Karpas-422 (cell line): ENCODE measurements at regions not wholly inside any gene's neighbourhood (a gene's known extent, or its start where the extent isn't known, plus 50 kb on each side); places are given as distances from the start of the nearest gene placed in this dataset.

Source experiments
- DNase-seq: peaks from one replicate; pipeline ENCODE4 v3.0.0-alpha.2; 2015
- H2AFZ ChIP-seq: fragments of 200-600 bp; sonication (generic); 2 replicates; pipeline ENCODE4 v1.6.1; 2014; ENCODE audit warnings: antibody characterized with exemption, low read length, mixed read lengths
- H3K27ac ChIP-seq: fragments of 200-600 bp; sonication (generic); 2 replicates; pipeline ENCODE4 v1.5.1; 2014; ENCODE audit warnings: mild to moderate bottlenecking, low read length, moderate library complexity
- H3K27me3 ChIP-seq: fragments of 200-600 bp; sonication (generic); 2 replicates; pipeline ENCODE4 v1.6.1; 2014; ENCODE audit warnings: low read length, mixed read lengths
- H3K36me3 ChIP-seq: fragments of 200-600 bp; sonication (generic); 2 replicates; pipeline ENCODE4 v1.6.1; 2014; ENCODE audit warnings: low read length, mixed read lengths; ENCODE audit not compliant: insufficient read depth
- H3K4me1 ChIP-seq: fragments of 200-600 bp; sonication (generic); 2 replicates; pipeline ENCODE4 v1.6.1; 2014; ENCODE audit warnings: mild to moderate bottlenecking, low read length, mixed read lengths
- H3K4me2 ChIP-seq: fragments of 200-600 bp; sonication (generic); 2 replicates; pipeline ENCODE4 v1.6.1; 2014; ENCODE audit warnings: low read length, low read depth, mild to moderate bottlenecking; ENCODE audit not compliant: poor library complexity, severe bottlenecking
- H3K4me3 ChIP-seq: fragments of 200-600 bp; sonication (generic); 2 replicates; pipeline ENCODE4 v1.5.1; 2014; ENCODE audit warnings: mild to moderate bottlenecking, antibody characterized with exemption, low read length, mixed read lengths
- H3K79me2 ChIP-seq: fragments of 200-600 bp; sonication (generic); 2 replicates; pipeline ENCODE4 v1.6.1; 2014; ENCODE audit warnings: mild to moderate bottlenecking, low read length, mixed read lengths
- H3K9ac ChIP-seq: fragments of 200-600 bp; sonication (generic); 2 replicates; pipeline ENCODE4 v1.6.0; 2014; ENCODE audit warnings: low read length
- H3K9me2 ChIP-seq: fragments of 200-600 bp; sonication (generic), shearing (Covaris generic); replicated peaks from 2 replicates; pipeline ENCODE4 v1.6.0; 2014; ENCODE audit warnings: mild to moderate bottlenecking, low read length, moderate library complexity; ENCODE audit not compliant: insufficient read depth
- H3K9me3 ChIP-seq: fragments of 300-700, 200-600 bp; sonication (generic); 2 replicates; pipeline ENCODE4 v1.6.1; 2014; ENCODE audit warnings: low read length, mixed read lengths
- H4K20me1 ChIP-seq: fragments of 200-600 bp; sonication (generic); 2 replicates; pipeline ENCODE4 v1.6.1; 2014; ENCODE audit warnings: mild to moderate bottlenecking, antibody characterized with exemption, low read length, low read depth; ENCODE audit not compliant: insufficient read depth

- H4K20me1 ChIP-seq, result no peaks in the 10 kb centered on the region
- H3K27ac ChIP-seq, result no peak overlapping the region
- H2AFZ ChIP-seq, result no peak overlapping the region
- H3K9me3 ChIP-seq, result no peaks in the 10 kb centered on the region
- H3K79me2 ChIP-seq, result no peaks in the 10 kb centered on the region
- H3K4me2 ChIP-seq, result no peak overlapping the region
- no peak overlapping the region for H3K4me3 ChIP-seq
- DNase-seq, result no peak
- no peaks in the 10 kb centered on the region for H3K4me1 ChIP-seq
- no peak overlapping the region for H3K9ac ChIP-seq
- no peaks in the 10 kb centered on the region for H3K36me3 ChIP-seq
- no peaks in the 10 kb centered on the region for H3K27me3 ChIP-seq
- H3K9me2 ChIP-seq, result no peaks in the 10 kb centered on the region
Measured at GRCh38 chr12:65640489-65640901, 183.8 kb upstream of the HMGA2 start.

GRCh38 chr12:65642061-65642661 is 182.1 kb upstream of the HMGA2 start:
- Histone ChIP-seq H3K9me2 (no peaks in the 10 kb centered on the region), H3K4me2 (no peak overlapping the region), H3K79me2 (no peaks in the 10 kb centered on the region), H3K4me3 (no peak overlapping the region), H3K27me3 (no peaks in the 10 kb centered on the region), H2AFZ (no peak overlapping the region), H3K4me1 (no peaks in the 10 kb centered on the region), H4K20me1 (no peaks in the 10 kb centered on the region), H3K9ac (no peak overlapping the region), H3K27ac (no peak overlapping the region), H3K36me3 (no peaks in the 10 kb centered on the region), H3K9me3 (no peaks in the 10 kb centered on the region)
- no peak for DNase-seq

GRCh38 chr12:65643171-65643570 is 181.1 kb upstream of the HMGA2 start:
- no peaks in the 10 kb centered on the region for H3K9me2 ChIP-seq
- H3K27ac ChIP-seq, result no peak overlapping the region
- no peaks in the 10 kb centered on the region for H3K27me3 ChIP-seq
- no peaks in the 10 kb centered on the region for H4K20me1 ChIP-seq
- no peak overlapping the region for H3K4me2 ChIP-seq
- no peaks in the 10 kb centered on the region for H3K79me2 ChIP-seq
- no peak overlapping the region for H3K4me3 ChIP-seq
- no peaks in the 10 kb centered on the region for H3K36me3 ChIP-seq
- no peak for DNase-seq
- no peak overlapping the region for H2AFZ ChIP-seq
- H3K9me3 ChIP-seq, result no peaks in the 10 kb centered on the region
- H3K4me1 ChIP-seq, result no peaks in the 10 kb centered on the region
- H3K9ac ChIP-seq, result no peak overlapping the region

DNA sequence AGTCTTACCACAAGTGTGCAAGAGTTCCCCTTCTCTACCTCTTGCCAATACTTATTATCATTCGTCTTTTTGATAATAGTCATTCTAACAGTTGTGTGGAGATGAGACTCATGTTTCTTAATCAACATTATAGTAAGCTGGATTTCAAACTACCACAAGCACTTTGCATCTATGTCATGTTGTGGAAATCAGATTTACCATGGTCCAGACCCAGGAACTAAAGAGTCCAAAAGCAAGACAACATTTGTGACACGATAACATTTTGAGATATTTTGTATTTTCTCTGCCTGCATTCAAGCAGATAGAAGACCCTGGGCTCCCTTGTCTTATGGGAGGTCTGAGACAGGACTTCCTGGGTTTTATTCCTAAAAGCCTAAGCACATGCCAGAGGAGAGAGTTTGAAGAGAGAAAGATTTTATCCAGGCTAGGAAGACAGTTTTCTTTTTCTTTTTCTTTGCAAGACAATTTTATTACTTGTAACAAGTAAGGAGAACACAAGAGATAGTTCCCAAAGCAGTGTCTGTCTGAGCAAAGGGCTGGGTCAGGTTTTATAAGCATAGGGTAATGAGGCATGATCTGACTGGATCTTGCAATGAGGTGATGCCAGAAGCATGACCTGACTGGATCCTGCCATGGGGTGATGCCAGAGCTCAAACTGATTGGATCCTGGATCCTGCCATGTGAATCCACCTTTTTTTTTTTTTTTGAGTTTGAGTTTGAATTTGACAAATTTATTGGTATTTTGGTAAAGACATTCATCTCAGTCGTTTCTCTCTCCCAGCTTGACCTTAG is 180.5 kb upstream of the HMGA2 start:
- Histone ChIP-seq H3K9me3 (no peaks in the 10 kb centered on the region), H3K4me3 (no peak overlapping the region), H3K4me1 (no peaks in the 10 kb centered on the region), H2AFZ (no peak overlapping the region), H3K9ac (no peak overlapping the region), H3K4me2 (no peak overlapping the region), H3K27ac (no peak overlapping the region), H3K36me3 (no peaks in the 10 kb centered on the region), H3K27me3 (no peaks in the 10 kb centered on the region), H3K9me2 (no peaks in the 10 kb centered on the region), H3K79me2 (no peaks in the 10 kb centered on the region), H4K20me1 (no peaks in the 10 kb centered on the region)
- no peak for DNase-seq

DNA sequence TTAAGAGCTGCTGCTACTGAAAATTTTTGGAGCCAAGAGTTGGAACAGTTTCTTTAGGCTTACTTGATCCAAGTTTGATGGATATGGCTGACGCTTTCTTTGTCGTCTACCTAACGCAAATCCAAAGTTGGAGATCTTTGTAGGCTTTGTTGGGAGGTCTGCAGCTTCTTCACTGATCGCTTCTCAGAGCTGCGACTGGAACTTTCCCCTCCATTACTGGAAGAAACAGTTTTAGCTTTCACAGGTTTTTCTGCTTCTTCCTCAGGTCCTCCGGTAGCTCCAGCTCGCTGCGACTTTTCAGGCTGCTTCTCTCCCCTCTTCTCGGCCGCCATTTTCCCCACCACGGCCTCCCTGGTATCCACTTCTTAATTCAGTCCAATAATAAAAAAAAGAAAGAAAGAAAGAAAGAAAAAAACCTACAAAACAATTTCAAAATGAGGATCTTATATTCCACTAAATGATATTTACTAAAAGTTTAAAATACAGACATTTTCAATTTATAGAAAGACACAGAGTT is 178.1 kb upstream of the HMGA2 start:
- Histone ChIP-seq H3K9me3 (no peaks in the 10 kb centered on the region), H4K20me1 (no peaks in the 10 kb centered on the region), H3K4me3 (no peak overlapping the region), H2AFZ (no peak overlapping the region), H3K27ac (no peak overlapping the region), H3K9ac (no peak overlapping the region), H3K36me3 (no peaks in the 10 kb centered on the region), H3K9me2 (no peaks in the 10 kb centered on the region), H3K27me3 (no peaks in the 10 kb centered on the region), H3K4me2 (no peak overlapping the region), H3K79me2 (no peaks in the 10 kb centered on the region), H3K4me1 (no peaks in the 10 kb centered on the region)
- DNase-seq, result no peak

- Histone ChIP-seq H2AFZ (no peak overlapping the region), H3K27ac (no peak overlapping the region), H3K9ac (no peak overlapping the region), H3K9me3 (no peaks in the 10 kb centered on the region), H4K20me1 (no peaks in the 10 kb centered on the region), H3K79me2 (no peaks in the 10 kb centered on the region), H3K9me2 (no peaks in the 10 kb centered on the region), H3K4me1 (no peaks in the 10 kb centered on the region), H3K27me3 (no peaks in the 10 kb centered on the region), H3K4me2 (no peak overlapping the region), H3K36me3 (no peaks in the 10 kb centered on the region), H3K4me3 (no peak overlapping the region)
- no peak for DNase-seq
Measured at GRCh38 chr12:65647074-65647473, 177.2 kb upstream of the HMGA2 start.

- H3K9ac ChIP-seq, result no peak overlapping the region
- no peak overlapping the region for H3K27ac ChIP-seq
- no peak overlapping the region for H2AFZ ChIP-seq
- H3K4me3 ChIP-seq, result no peak overlapping the region
- H3K4me2 ChIP-seq, result no peak overlapping the region
- no peaks in the 10 kb centered on the region for H4K20me1 ChIP-seq
- no peaks in the 10 kb centered on the region for H3K9me2 ChIP-seq
- H3K4me1 ChIP-seq, result no peaks in the 10 kb centered on the region
- H3K9me3 ChIP-seq, result no peaks in the 10 kb centered on the region
- H3K79me2 ChIP-seq, result no peaks in the 10 kb centered on the region
- DNase-seq, result no peak
- no peaks in the 10 kb centered on the region for H3K27me3 ChIP-seq
- H3K36me3 ChIP-seq, result no peaks in the 10 kb centered on the region
Measured at GRCh38 chr12:65648461-65648860, 175.8 kb upstream of the HMGA2 start.

- H3K27ac ChIP-seq, result no peak overlapping the region
- H3K27me3 ChIP-seq, result no peaks in the 10 kb centered on the region
- no peaks in the 10 kb centered on the region for H4K20me1 ChIP-seq
- H2AFZ ChIP-seq, result no peak overlapping the region
- H3K9me3 ChIP-seq, result no peaks in the 10 kb centered on the region
- no peaks in the 10 kb centered on the region for H3K79me2 ChIP-seq
- H3K36me3 ChIP-seq, result no peaks in the 10 kb centered on the region
- no peak overlapping the region for H3K4me2 ChIP-seq
- no peak for DNase-seq
- H3K9me2 ChIP-seq, result no peaks in the 10 kb centered on the region
- no peaks in the 10 kb centered on the region for H3K4me1 ChIP-seq
- no peak overlapping the region for H3K9ac ChIP-seq
- H3K4me3 ChIP-seq, result no peak overlapping the region
Measured at GRCh38 chr12:65649126-65649525, 175.2 kb upstream of the HMGA2 start.
